Spinal cord (tissue), 9 donors: ENCODE measurements at regions not wholly inside any gene's neighbourhood (a gene's known extent, or its start where the extent isn't known, plus 50 kb on each side); places are given as distances from the start of the nearest gene placed in this dataset.

Experiments used
- DNase-seq, 6 donors: peaks; one replicate each; pipeline versions ENCODE4 v3.0.0 to v3.0.0-alpha.2; 2013 to 2015; ENCODE audit warnings: low spot score in 6 of 6, low read depth in 4 of 6
- H3K27ac ChIP-seq: one replicate; pipeline ENCODE4 v1.5.1; 2013; ENCODE audit warnings: low read depth, low read length, control low read depth
- H3K27me3 ChIP-seq: one replicate; pipeline ENCODE4 v1.6.1; 2013; ENCODE audit warnings: low read length; ENCODE audit not compliant: control insufficient read depth, insufficient read depth
- H3K36me3 ChIP-seq: one replicate; pipeline ENCODE4 v1.6.1; 2013; ENCODE audit warnings: low read length; ENCODE audit not compliant: control insufficient read depth, insufficient read depth
- H3K4me1 ChIP-seq: one replicate; pipeline ENCODE4 v1.6.1; 2013; ENCODE audit warnings: low read length; ENCODE audit not compliant: control insufficient read depth, insufficient read depth
- H3K4me3 ChIP-seq: one replicate; pipeline ENCODE4 v1.5.1; 2013; ENCODE audit warnings: low read depth, low read length, control low read depth
- H3K9me3 ChIP-seq: one replicate; pipeline ENCODE4 v1.6.1; 2013; ENCODE audit warnings: low read length; ENCODE audit not compliant: control insufficient read depth, insufficient read depth
- WGBS: methylation state at CpG from one replicate; pipeline ENCODE4 v1.1.5; 2013; ENCODE audit warnings: missing lambda C conversion rate; ENCODE audit not compliant: insufficient coverage; 5-methylcytosine and 5-hydroxymethylcytosine counted together
- donor health status: healthy.

GRCh38 chr9:22203371-22204138 lies 194.4 kb upstream of the CDKN2B start:
- Histone ChIP-seq H3K27me3 (no peaks in the 10 kb centered on the region), H3K4me1 (no peaks in the 10 kb centered on the region)
- 77% methylated on average over 7 of the region's 8 CpGs for WGBS

GRCh38 chr9:22204240-22204639 lies 195.1 kb upstream of the CDKN2B start:
- DNase-seq = no peak
- H3K4me1 ChIP-seq = no peaks in the 10 kb centered on the region
- no peaks in the 10 kb centered on the region for H3K27me3 ChIP-seq
- WGBS = no CpG with 5 or more reads among the region's 2 CpGs
- H3K9me3 ChIP-seq = no peaks in the 10 kb centered on the region
- H3K27ac ChIP-seq = no peak overlapping the region
- H3K4me3 ChIP-seq = no peak overlapping the region
- H3K36me3 ChIP-seq = no peaks in the 10 kb centered on the region

More at GRCh38 chr9:22203371-22204138, 194.4 kb upstream of the CDKN2B start:
- Histone ChIP-seq H3K27ac (no peak overlapping the region), H3K36me3 (no peaks in the 10 kb centered on the region), H3K4me3 (no peak overlapping the region), H3K9me3 (no peaks in the 10 kb centered on the region)
- no peak for DNase-seq

GRCh38 chr9:22206833-22207232 lies 197.7 kb upstream of the CDKN2B start:
- Histone ChIP-seq H3K36me3 (no peaks in the 10 kb centered on the region), H3K27ac (no peak overlapping the region), H3K4me1 (no peaks in the 10 kb centered on the region), H3K4me3 (no peak overlapping the region), H3K9me3 (no peaks in the 10 kb centered on the region), H3K27me3 (no peaks in the 10 kb centered on the region)
- WGBS = 83% methylated on average over 1 of the region's 5 CpGs
- DNase-seq = no peak

GRCh38 chr9:22208846-22209585 lies 199.9 kb upstream of the CDKN2B start:
- DNase-seq = no peak
- Histone ChIP-seq H3K9me3 (no peaks in the 10 kb centered on the region), H3K36me3 (no peaks in the 10 kb centered on the region), H3K27me3 (no peaks in the 10 kb centered on the region), H3K4me1 (no peaks in the 10 kb centered on the region), H3K4me3 (no peak overlapping the region), H3K27ac (no peak overlapping the region)
- WGBS = no CpG with 5 or more reads among the region's 1 CpG

- H3K27me3 ChIP-seq = no peaks in the 10 kb centered on the region
- DNase-seq = no peak
- H3K9me3 ChIP-seq = no peaks in the 10 kb centered on the region
- no peaks in the 10 kb centered on the region for H3K36me3 ChIP-seq
- no CpG with 5 or more reads among the region's 1 CpG for WGBS
- no peaks in the 10 kb centered on the region for H3K4me1 ChIP-seq
- H3K27ac ChIP-seq = no peak overlapping the region
- no peak overlapping the region for H3K4me3 ChIP-seq
These were observed 201.2 kb upstream of the CDKN2B start for GRCh38 chr9:22210262-22210661.

GRCh38 chr9:22210936-22211335 lies 201.8 kb upstream of the CDKN2B start:
- 60% methylated on average over 1 of the region's 2 CpGs for WGBS

GRCh38 chr9:22211588-22212360 lies 202.7 kb upstream of the CDKN2B start:
- Histone ChIP-seq H3K36me3 (no peaks in the 10 kb centered on the region), H3K27ac (no peak overlapping the region), H3K9me3 (no peaks in the 10 kb centered on the region), H3K4me3 (no peak overlapping the region), H3K27me3 (no peaks in the 10 kb centered on the region), H3K4me1 (no peaks in the 10 kb centered on the region)
- WGBS = no CpG with 5 or more reads among the region's 4 CpGs
- DNase-seq = no peak

More at GRCh38 chr9:22210936-22211335, 201.8 kb upstream of the CDKN2B start:
- Histone ChIP-seq H3K36me3 (no peaks in the 10 kb centered on the region), H3K4me1 (no peaks in the 10 kb centered on the region), H3K9me3 (no peaks in the 10 kb centered on the region), H3K4me3 (no peak overlapping the region), H3K27ac (no peak overlapping the region), H3K27me3 (no peaks in the 10 kb centered on the region)
- DNase-seq = no peak

GRCh38 chr9:22214021-22214420 lies 204.9 kb upstream of the CDKN2B start:
- DNase-seq = no peak
- H3K9me3 ChIP-seq = no peaks in the 10 kb centered on the region
- no peaks in the 10 kb centered on the region for H3K27me3 ChIP-seq
- H3K4me1 ChIP-seq = no peaks in the 10 kb centered on the region
- H3K27ac ChIP-seq = no peak overlapping the region
- WGBS = 100% methylated on average over 1 of the region's 3 CpGs
- no peak overlapping the region for H3K4me3 ChIP-seq
- H3K36me3 ChIP-seq = no peaks in the 10 kb centered on the region

GRCh38 chr9:22214497-22215031 lies 205.5 kb upstream of the CDKN2B start:
- no peaks in the 10 kb centered on the region for H3K9me3 ChIP-seq
- H3K4me3 ChIP-seq = no peak overlapping the region
- H3K4me1 ChIP-seq = no peaks in the 10 kb centered on the region
- no peak for DNase-seq
- no peaks in the 10 kb centered on the region for H3K36me3 ChIP-seq
- 44% methylated on average over 2 of the region's 2 CpGs for WGBS
- no peak overlapping the region for H3K27ac ChIP-seq
- no peaks in the 10 kb centered on the region for H3K27me3 ChIP-seq
